Dermis microvascular lymphatic vessel endothelial cell (primary cell): ENCODE measurements at regions not wholly inside any gene's neighbourhood (a gene's known extent, or its start where the extent isn't known, plus 50 kb on each side); places are given as distances from the start of the nearest gene placed in this dataset.

Experiments
- DNase-seq, 2 donors: peaks; one replicate each; pipeline versions ENCODE4 v3.0.0 to v3.0.0-alpha.2; 2010; ENCODE audit warnings: low read depth in 2 of 2

DNA sequence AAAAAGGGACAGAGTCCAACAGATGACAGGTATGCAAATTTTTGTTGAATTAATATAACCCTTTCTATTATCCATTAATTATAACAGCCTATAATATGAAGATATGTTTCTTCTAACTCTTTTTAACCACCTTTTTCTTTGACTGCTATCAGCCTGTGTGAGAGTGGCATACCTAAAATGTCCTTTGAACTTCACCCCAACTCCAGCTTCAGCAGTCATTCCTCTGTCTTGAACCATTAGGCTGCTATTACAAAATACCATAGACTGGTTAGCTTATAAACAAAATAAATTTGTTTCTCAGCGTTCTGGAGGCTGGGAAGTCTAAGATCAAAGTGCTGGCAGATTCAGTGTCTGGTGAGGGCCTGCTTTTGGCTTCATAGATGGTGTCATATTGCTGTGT is 564.6 kb upstream of the FAT3 start:
- DNase-seq, result no peak

DNA sequence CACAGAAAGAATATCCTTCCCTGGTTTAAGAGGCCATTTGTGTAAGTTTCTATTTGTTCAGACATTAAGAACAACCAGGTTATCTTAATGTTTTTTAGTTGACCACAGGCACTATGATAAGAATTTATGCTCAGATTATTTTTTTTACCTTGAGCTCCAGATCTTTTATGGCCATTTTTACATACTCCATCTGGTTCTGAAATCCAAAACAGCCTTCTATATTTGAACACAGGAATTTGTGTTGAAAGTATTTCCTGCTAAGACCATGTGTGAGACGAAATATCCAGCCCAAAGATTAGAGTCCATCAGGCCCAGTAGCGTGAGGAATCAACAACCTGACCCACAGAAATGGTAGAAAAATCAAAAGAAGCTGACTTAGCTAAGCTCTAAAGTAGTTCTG is 569.9 kb upstream of the FAT3 start:
- no peak for DNase-seq

DNA sequence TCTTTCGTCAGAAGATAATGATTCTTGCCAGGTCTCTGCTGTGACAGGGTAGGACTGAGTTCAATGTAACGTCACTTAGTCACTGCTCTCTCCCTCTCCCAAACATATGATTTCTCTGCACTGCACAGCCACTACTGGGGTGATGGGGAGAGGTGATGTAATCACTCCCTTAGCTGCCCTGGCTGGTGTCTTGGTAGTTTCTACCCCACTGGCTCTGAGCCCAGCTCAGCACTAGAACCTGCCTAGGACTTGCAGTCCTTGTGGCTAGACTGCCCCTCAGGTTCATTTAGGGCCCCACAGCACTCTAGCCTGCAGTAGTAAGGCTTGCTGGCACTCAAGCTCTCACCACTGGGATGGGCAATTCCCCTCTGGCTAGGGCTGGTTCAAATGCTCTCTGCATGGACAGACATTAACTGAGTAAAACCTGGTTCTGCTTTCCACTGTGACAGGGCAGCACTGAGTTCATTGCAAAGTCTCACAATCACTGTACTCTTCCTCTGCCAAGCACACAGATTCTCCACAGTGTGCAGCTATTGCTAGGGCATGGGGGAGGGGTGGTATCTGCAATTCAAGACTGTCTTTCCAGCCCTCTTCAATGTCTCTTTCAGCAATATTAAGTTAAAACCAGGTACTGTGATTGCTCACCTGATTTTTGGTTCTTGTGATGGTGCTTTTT is 571.4 kb upstream of the FAT3 start:
- DNase-seq, result no peak

DNA sequence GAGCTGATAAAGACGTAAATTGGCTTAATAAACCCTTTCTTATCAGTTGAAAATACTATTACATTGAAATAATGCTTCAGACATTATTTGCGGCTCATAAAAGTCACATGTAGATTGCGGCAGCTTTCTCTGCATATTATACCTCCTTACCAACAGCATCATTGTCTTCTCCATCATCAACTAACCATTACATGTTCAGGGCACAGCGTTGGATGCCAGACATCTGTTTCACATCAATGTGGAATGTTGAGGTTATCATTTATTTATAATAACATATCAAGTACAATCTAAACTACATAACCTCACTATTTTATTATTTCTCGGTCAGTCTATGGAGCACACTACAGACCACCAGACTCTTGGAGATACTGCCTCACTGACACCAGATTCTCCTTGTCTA is 573.8 kb upstream of the FAT3 start:
- no peak for DNase-seq

DNA sequence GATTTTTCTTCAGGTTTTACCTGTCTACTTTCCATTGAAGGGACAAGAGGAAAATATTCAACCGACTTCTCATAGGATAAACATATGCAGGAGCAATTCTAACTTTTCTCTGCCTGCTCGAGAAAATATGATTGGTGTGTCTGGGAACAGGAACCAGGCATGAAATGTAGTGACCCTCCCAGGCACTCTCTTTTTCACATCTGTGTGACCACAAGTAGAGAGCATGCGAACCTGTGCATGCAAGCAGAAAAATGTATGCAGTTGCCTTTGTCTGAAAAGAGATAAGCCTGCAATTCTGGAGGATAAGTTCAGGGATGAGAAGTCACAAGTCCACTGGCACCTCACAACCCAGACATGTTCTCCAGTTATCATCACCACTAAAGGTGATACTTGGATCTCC is 583.5 kb upstream of the FAT3 start:
- no peak for DNase-seq

DNA sequence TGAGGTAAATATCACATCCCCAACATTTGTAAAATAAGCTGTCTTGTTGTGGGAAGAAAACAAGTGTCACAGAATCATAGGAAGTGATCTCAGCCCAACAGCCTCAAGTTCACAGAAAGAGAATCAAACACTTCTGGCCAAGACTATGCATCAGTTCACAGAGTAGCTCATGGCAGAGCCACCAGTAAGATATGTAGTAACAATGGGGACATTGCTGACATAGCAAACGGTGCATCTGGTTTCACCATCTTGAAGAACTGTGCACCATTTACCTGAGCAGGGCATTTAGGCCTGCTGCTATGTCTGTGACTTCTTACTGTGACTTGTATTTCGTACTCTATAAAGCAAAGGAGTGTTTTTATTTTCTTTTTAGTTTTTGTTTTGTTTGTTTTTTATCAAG is 585.3 kb upstream of the FAT3 start:
- DNase-seq, result no peak

DNA sequence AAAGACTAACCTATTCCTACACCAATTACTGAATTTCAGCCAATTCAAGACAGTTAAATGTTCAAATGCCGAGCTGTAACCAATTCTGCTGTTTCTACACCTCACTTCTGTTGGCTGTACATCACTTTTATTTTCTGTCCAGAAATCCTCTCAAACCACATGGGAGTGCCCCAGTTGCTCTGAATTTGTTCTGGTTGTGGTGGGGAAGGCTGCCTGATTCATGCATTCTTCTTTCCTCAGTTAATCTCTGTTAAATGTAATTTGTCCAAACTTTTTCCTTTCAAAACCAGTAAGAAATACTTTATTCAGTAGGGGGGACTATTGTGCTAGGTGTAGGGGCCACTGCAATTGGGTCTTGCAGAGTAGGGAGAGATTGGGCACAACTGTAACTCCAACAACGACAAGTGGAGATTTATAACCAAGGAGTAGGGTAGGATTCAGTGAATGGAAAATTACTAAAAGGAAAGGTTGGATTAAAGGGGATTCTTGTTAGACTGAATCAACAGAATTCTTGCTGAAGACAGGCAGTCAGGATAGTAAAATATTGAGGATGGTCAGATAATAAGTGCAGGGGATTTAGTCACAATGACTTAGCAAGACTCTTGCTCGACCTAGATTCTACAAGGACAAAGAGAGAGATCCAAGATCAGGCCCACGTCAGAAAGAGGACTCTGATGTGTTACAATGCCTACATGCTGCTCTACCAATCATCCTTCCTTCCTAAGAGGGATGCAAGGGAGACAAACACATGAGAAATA is 593.5 kb upstream of the FAT3 start:
- no peak for DNase-seq

DNA sequence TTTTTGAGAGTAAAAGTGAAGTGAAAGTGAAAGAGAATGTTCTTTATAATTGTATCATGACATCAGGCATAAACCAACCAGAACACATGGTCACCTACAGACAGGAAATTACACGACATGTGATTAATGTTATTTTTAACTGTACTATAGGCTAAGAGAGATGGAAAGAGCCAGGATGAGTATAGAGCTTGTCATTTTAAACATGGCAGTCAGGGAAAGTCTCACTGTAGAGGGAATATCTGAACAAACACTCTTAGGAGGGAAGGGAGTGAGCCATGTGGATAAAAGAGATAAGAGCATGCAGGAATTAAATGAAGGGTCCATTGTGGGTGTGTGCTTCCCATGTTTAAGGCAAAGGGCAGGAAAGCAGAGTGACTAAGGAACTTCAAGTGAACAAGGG is 599.1 kb upstream of the FAT3 start:
- peak in 1 of 2 donors; percentile 90 for DNase-seq

DNA sequence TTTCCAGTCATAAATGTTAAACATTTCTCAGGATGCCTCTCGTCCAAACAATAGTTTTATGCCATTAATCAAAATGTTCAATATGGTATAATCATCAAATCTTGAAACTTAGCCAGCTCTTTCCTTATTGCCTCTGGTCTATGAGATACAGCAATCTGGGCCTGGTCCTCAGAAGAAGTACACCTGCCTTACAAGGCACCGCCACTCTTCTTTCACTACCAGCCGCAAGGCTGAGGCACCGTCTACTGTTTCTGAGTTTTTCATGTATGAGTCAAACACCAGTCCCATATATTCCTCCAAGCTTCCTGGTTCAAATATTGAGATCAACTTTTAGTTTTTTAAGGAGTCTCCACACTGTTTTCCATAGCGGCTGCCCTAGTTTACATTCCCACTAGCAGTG is 600.6 kb upstream of the FAT3 start:
- DNase-seq, result no peak

DNA sequence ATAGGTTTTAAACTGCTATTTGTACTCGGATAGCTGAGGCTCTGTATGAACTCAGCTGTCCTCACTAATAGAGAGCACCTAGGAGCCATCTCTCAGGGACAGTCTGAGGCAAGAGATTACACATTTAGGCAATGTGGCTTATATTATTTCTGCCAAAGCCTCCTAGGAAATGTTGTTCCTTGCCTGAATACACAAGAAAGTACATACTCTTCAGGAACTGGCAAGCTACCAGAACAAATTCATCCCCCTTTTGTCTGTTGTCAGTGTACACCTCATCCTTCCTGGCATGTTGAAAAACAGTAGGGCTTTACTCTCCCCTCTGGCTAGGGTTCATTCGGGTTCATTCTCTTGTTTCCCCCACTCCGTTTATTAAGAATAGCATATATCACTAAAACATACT is 615.9 kb upstream of the FAT3 start:
- peak in 1 of 2 donors; percentile 50 for DNase-seq

DNA sequence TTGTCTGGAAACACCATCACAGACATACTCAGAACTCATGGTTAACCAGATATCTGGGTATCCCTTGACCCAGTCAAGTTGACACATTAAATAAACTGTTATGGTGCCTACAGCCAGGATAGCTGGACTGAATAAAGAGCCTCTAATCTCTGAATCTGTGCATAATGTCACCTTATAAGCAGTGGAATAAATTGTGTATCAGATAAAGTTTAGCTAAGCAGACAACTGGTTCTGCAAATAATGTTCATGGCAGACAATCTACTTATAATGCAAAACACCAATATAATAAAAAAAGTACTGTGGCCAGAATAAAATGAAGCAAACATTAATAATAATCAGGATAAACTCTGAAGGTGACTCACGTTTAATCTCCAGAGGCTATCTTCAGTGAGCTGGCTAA is 628.5 kb upstream of the FAT3 start:
- no peak for DNase-seq

DNA sequence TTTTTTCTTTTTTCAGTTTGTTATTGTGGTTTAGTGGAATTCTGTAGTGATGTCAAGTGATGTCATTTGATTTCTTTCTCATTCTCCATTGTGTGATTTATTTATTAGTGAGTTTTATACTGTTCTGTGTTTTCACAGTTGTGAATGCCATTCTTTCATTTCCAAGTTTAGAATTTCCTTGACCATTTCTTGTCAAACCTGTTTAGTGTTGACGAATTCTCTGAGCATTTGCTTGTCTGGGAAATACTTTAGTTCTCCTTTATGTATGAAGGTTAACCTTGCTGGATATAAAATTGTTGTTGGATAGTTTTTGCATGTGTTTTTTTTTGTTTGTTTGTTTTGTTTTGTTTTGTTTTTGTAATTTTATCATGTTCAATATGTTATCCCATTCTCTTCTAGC is 633.6 kb upstream of the FAT3 start:
- DNase-seq, result no peak

DNA sequence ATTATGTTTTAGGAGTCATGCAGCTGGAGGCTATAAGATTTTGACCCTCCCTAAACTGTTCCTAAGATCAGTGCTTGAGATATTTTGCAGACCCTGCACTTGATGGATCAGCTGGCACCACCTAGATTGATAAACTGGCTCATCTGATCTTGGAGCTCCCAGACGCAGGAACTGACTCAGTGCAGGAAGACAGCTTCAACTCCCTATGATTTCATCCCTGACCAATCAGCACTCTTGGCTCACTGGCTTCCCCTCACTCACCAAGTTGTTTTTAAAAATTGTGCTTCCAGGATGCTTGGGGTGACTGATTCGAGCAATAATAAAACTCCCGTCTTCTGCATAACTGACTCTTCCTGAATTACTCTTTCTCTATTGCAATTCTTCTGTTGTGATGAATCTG is 637.5 kb upstream of the FAT3 start:
- DNase-seq, result peak in 1 of 2 donors; percentile 50

DNA sequence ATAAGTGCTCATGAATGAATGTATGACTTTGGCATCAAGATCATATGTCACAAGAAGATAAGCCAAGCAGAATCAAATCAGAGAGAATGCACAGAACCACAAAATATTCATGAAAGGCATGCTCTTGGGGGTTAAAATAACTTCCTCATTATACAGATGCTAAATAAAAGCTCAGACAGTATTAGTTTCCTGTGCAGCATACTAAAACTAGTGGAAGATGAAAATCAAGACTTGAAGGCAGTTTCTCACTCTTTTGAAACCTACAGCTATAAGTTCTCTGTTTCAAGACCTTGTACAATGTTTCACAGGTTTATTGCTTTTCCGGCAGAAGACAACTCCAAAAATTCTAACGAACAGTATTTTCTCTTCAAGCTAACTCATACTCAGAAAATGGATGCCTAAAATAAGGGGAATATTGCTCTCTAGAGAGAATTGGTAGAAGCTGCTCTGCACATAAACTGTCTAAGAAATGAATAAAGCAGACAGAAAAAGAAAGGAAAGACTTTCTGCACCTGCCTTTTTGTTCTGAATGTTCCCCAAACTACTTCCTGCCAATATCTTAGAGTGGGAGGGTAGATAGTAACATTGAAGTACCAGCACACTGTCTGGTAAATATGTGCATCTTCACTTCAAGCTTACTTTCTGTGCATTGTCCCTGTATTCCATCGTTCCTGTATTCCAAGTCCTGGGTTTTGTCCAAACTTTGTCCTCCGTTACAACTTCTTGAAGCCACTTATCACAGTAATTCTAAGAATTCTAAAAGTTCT is 639.4 kb upstream of the FAT3 start:
- no peak for DNase-seq

DNA sequence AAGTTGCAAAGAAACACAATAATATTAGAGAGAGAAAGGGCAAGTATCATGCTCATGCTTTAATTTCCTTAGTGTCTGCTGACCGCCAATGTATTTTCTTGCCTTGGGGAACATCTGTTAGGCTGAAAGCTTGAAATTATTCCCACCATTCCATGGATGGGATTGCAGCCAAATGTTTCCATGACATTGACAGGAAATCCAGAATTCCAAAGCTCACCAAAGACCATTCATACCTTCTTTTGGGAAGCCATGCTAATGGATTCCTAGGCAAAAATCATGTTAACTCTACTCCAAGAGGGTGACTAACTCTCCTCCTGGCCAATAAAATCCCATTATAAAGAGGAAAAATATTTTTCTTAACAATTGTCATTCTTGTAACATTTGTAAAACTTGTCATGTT is 661.4 kb upstream of the FAT3 start:
- DNase-seq, result no peak

DNA sequence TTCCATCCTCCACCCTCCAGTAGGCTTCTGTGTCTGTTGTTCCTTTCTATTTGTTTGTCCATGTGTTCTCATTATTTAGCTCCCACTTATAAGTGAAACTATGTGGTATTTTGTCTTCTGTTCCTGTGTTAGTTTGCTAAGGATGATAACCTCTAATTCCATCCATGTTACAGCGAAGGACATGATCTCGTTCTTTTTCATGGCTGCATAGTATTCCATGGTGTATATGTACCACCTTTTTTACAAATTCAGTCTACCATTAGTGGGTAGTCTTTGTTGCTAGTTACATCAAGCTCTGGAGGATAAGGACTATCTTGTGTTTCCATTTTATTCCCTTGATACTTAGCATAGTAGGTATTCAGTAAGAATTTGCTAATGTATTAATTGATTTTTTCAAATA is 664.2 kb upstream of the FAT3 start:
- DNase-seq, result no peak

DNA sequence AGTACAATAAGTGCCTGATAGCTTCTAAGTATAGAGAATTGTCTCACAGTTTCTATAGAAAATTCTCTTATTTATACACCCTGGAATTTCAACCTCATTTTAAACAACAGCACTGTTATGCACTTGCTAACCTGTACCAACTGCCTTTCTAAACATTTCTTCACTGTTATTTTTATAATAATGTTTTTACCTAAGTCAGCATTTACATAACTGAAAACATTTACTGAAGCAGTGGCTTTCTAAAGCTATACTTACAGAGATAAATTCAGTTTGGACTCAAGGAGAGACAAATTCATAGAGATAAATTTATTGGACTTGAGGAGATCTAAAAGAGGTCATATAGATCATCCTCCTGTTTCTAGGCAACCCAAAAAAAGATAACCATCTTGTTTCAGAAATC is 686.6 kb upstream of the FAT3 start:
- no peak for DNase-seq

DNA sequence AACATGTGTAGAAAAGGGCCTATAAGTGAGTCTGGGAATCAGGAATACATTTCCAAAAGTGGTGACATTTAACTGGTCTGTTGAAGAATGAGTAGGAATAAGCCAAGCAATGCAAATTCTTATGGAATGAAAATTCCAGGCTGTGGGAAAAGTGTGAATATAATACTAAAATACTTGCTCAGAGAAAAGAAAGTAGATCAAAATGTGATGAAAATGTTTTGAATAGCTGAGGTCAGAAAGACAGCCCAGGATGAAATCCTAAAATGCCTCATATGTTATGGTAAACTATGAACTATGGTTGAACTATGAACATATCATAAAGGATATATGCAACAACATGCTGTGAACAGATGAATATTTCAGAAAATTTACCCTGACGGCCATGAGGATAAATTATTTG is 688.3 kb upstream of the FAT3 start:
- no peak for DNase-seq

DNA sequence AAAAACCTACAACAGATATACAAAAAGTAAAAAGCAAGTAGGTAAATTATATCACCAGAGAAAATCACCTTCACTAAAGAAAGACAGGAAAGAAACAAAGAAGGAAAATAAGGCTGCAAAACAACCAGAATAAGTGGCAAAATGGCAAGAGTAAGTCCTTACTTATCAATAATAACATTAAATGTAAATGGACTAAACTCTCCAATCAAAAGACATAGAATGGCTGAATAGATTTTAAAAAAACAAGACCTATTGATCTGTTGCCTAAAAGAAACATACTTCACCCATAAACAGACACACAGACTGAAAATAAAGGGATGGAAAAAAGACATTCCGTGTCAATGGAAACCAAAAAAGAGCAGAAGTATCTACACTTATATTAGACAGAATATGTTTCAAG is 695.7 kb upstream of the FAT3 start:
- DNase-seq, result no peak

DNA sequence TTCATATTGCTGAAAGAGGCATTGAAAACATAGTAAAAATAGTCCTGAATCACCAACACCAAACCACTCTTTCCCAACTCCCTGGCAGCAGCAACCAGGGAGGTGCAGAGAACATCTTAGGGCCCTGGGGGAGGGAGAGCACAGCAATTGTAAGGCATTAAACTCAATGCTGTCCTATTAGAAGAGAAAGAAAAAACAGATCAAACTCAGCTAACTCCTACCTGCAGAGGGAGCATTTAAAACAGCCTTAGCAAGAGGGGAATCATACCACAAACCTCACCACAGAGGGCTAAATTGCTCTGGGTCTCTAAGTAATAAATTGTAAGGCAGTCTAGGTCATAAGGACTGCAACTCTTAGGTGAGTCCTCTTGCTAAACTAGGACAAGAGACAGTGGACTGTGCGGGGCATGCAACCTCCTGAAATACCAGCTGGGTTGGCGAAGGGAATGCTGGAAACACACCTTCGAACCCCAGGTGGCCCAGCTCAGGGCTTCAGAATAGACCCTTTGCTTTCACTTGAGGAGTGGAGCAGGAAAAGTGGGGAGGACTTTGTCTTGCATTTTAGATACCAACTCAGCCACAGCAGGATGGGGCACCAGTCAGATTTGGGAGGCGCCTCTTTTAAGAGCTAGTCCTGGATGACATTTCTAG is 697.1 kb upstream of the FAT3 start:
- no peak for DNase-seq

DNA sequence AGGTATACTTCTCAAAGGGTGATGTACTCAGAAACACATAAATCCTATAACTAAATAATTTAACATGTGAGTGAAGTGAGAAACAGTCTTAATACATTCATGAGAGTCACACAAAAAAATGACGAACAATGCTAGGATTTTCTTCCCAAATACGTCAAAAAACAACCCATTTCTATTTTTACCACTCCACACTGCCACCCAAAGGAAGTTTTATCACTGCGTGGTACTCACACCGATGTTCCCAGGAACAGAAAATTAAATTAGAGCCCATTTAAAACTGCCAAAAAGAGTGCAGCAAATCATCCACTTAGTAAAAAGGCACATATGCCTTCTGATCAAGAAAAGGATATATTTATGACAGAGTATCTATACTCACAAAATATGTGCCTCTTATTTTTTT is 710.9 kb upstream of the FAT3 start:
- DNase-seq, result no peak

DNA sequence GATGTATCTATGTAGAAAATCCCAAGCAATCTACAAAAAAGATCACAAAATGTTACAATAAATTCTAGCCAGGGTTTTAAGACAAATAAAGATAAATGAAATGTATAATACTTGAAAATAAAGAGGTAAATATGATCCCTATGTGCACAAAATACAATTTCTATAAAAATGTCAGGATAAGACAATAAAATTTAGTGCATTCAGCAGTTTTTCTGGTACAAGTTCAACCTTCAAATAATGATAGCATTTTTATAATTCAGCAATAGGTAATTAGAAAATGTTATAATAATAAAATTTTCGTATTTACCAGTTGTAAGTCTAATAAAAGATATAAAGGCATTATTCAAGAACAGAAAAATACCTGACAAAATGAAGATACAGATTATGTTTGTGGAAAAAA is 726.8 kb upstream of the FAT3 start:
- no peak for DNase-seq
